NCI-H2029 treated with DMSO at 0.1 percent for 48 hours (cell line): ENCODE measurements at regions not wholly inside any gene's neighbourhood (a gene's known extent, or its start where the extent isn't known, plus 50 kb on each side); places are given as distances from the start of the nearest gene placed in this dataset.

Source experiments
- DNase-seq: peaks from one replicate; lab custom pipeline; 2025; lab: John Stamatoyannopoulos, UW

DNA sequence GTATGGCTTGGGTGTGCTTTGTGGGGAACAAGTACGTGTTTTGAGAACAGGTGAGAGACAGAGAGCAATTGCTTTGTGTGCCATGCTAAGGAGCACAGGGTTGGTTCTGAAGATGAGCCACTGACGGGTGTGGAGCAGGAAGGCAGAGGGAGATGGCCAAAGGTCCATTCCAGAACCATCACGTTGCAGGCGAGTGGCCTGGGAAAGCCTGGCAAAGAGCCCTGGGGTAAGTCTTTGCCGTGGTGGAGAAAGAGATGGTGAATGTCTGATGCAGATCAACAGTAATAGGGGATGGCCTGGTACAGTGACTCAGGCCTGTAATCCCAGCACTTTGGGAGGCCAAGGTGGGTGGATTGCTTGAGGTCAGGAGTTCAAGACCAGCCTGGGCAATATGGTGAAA lies 93.5 kb upstream of the ZNF521 start:
- no peak for DNase-seq

DNA sequence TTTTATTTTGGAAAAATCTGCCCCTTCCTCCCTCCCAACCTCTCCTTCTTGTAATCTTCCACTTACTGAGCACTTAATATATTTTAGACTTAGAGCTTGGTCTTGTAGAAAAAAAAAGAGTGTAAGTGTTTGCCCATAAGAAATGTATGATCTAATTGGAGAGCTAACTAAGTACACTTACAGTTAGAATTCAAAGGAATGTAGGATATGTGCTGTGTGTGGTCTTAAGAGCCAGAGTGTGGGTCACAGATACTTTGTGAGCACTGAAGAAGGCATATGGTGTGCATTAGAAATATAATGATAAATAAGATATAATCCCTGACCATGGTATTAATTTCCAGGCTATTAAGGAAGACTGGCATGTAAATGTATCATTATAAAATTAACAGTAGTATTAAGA lies 91.8 kb upstream of the ZNF521 start:
- no peak for DNase-seq

DNA sequence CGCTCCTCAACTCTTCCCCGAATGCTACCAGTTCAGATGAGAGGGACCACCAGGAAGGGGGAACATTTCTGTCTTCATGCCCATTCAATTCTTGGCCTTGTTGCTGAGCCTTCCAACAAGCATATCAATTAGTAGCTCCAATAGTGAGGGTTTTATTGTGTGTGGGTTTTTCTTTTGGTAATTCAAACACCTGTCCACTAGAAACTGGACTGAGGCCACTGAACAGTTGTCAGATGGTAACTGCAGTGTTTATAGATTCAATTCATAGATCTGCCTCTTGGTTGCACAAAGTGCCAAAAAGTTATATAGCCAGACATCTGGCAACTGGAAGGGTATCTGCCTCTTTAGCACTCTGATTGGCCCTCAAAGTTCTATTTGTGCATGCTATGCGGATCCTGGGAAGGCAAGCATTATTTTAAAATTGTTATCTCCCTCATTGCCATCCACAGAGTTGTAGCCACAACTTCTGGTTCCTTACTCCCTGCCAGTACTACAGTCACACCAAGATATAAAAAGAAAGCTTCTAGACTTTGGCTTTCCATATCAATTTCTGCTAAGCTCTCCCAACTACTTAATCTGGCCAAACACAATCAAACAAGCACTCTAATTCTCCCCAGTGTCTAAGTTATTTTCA lies 83.3 kb upstream of the ZNF521 start:
- DNase-seq: no peak

DNA sequence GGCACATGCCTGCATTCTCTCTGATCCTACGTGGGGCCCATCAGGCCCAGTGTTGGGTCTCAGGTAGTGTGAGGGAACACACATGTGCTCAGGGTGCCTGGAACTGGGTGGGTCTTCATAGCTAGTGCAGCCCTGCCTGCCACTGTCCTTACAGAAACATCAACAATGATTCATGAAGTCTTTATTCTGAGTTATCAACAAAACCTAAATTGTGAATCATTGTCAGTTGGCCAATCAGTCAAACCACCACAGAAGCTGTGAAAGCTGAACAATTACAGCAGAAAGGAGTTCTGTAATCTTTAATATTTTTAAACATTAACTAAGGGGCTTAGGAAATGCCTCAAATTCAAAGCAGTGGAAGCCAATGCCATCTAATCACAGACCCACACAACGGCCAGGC lies 82.8 kb upstream of the ZNF521 start:
- no peak for DNase-seq

DNA sequence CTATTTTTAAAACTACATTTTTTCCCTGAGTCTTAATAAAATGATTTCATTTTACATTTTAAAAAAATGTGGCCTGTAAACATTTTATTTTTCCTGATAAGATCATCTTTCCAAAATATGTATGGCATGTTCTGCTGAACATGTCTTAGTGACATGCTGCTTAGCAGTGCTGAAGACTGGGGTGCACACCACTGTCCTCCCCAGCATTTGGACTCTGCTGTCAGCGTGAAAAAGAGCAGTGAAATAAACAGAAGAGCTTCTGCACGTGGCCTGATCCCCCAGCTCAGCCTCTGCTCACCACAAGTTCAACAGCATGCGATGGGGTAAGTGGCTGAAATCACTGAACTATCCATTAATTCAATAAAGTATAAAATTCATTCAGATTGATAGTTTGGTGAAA lies 81.6 kb upstream of the ZNF521 start:
- DNase-seq: no peak

DNA sequence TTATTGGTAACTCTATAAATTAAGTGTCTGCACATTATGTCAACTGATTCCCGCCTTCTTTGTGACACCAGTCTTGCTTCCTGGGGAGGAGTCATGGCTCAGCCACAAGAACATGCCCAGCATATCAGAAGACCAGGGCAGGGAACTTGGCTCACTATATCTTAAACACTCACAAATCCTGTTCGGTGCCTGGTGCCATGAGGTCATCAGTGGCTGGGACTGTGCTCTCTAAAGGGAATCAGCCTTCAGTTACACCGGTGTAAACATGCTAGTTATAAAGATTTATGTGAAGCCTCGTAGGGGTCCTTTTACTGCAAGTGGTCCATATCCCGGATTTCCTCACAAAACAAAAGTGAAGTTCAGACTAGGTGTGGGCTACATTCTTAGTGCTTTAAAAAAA lies 73.1 kb upstream of the ZNF521 start:
- no peak for DNase-seq

DNA sequence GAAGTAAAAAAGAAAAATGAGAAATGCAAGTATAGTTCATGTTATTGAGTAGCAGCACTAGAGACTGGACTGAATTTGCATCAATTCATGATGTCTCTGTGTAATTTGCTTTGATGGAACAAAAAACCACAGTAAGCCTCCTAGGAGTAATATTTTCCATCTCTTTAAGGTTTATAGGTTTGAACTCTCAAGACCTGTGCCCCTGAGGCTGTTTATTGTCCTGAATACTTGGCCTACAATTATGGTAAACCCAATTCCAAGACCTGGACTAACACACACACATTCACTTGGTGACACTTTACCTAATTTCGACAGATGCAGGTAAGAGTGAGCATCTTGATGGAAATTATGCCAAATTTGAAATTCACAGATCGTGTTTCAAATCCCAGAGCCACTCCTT lies 71.8 kb upstream of the ZNF521 start:
- DNase-seq: no peak

DNA sequence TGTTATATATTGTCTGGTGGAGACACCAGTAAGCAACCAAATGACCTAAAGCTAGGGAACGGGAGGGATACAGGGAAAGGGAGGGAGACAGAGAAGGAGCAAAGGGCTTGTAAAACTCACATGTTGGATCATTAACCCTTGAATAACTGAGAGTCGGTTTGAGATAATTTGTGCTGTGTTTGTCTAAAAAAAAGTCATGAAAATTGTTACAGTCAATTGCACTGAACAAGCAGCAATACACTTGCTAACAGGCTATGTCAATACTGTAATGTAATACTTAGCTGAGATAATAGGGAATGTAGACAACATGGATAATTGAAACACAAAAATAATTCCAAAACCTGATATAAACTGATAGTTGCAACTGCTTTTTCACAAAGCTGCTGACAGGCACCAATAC lies 71.3 kb upstream of the ZNF521 start:
- DNase-seq: no peak

DNA sequence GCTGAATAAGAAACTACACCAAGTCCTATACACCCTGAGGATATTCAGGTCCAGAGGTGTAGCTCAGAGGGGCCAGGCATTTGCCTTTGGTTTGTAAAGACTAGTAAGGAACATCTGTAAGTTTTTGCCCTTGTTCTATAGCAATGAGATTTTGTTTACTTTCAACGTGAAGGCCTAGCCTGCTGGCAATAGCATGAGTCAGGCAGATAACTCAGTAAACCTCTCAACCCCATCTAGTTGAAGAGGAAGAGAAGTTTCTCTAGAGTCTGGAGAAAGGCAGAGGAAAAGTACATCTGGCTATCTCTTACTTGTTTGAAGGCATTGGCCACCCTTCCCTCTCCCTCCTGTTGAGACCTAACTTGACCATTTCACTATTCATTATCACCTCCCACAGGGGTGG lies 70.3 kb upstream of the ZNF521 start:
- no peak for DNase-seq

DNA sequence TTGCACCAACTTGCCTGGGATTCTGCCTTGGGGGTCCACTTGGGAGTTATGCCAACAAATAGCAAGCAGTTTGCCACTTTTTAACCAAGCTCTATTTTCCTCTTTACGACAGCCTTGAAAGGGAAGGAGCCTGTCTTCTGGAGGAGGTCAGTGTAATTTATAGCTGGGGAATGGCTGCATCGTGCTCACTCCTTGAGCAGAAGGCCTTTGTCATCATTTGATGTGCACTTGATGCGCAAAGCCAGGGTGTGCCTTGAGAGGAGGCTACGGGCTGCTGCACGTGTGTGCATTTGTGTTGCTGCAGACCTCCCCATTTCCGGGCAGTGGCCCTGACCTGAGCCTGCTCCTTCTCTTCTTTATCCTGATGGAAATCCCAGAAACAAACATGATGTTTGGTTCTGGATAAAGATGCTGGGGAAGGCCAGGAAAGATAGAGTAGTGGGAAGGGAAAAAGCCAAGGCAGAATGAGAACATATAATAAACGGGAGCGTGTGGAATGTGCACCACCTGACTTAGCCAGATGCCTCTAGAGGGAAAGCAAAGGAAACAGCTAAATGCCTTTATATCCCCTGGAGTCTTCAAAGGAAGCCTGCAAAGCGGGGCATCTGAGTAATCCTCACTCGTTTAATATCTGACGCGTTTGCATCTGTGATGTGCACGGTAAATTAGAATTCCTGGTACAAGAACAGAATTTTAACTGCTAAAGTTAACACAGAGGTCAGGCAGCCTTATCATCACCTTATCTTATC lies 68.3 kb upstream of the ZNF521 start:
- no peak for DNase-seq

DNA sequence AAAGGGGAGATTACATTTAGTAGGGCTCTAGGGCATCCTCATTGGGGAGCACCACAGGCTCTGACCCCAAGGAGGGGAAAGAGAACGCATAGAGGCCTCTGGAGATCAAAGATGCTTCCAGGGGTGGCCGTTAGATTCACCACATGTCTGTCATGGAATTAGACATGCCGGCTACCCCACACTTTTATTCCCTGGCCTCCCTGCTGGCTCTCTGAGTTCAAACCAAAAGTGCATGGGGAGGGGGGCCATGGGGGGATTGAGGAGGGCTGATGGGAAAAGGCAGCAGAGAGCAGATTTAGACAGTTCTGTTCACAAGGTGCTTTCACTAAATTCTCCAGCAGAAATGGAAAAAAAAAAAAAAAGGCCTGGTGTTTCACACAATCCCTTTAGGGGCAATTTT lies 64.4 kb upstream of the ZNF521 start:
- DNase-seq: no peak

DNA sequence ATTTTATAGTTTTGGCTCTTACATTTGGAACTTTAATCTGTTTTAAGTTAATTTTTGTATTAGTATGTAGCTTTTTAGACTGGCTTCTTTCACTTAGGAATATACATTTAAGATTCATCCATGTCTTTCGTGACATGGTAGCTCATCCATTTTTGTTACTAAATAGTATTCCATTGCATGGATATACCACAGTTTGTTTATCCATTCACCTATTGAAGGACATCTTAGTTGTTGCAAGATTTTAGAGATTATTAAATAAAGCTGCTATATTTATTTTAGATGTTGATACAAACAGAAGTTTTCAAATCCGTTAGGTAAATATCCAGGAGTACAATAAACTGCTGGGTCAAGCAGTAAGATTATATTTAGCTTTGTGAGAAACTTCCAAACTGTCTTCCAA lies 58.0 kb upstream of the ZNF521 start:
- DNase-seq: no peak

DNA sequence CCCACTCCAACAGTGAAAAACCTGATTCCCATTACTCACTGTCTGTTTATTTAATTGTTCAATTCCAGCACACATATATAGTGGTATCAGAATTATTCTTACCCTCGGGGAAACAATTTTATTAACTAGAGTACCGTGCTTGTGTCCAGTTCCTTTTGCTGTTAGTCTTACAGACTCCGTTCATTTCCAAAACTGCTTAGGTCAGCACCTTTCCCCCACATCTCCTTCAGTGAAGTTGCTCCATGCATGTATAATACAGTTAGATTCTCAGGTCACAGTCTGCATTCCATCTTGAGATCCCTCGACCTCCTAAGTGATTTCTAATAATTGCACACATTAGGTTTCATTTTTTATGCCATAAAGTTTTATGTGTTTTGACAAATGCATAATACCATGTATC lies 56.3 kb upstream of the ZNF521 start:
- no peak for DNase-seq
